ENCODE measurements at regions not wholly inside any gene's neighbourhood (a gene's known extent, or its start where the extent isn't known, plus 50 kb on each side); places are given as distances from the start of the nearest gene placed in this dataset.
"Not testable (repeated sequence)": the region's sequence is repeated elsewhere in the genome, so short reads cannot be mapped to it uniquely, and the experiment has no call there.

DNA sequence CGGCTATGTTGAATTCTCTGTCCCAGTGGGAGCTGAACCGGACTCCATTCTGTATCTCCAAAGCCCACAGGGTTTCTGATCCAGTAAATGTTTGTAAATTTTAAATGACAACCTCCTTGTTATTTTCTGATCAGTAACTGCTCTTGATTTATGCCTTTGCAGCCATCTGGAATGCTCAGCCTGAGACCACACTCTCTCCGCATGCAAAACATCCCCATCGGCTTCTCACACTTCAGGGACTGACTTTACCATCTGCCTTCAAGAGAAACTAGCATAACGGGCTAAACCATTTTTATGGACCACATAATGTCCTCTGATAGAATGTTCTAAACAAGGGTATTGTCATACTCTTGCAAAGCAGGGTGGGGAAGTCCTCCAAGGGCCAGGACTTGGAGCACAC lies 94.5 kb upstream of the FOXQ1 start:
- in situ Hi-C loops (cut with MboI; ENCODE audit: low pct_unique_long_range_greater_than_20kb, low sequenced_read_pairs, unreplicated experiment) = no loop called here
- TF ChIP-seq, protein P1, sequence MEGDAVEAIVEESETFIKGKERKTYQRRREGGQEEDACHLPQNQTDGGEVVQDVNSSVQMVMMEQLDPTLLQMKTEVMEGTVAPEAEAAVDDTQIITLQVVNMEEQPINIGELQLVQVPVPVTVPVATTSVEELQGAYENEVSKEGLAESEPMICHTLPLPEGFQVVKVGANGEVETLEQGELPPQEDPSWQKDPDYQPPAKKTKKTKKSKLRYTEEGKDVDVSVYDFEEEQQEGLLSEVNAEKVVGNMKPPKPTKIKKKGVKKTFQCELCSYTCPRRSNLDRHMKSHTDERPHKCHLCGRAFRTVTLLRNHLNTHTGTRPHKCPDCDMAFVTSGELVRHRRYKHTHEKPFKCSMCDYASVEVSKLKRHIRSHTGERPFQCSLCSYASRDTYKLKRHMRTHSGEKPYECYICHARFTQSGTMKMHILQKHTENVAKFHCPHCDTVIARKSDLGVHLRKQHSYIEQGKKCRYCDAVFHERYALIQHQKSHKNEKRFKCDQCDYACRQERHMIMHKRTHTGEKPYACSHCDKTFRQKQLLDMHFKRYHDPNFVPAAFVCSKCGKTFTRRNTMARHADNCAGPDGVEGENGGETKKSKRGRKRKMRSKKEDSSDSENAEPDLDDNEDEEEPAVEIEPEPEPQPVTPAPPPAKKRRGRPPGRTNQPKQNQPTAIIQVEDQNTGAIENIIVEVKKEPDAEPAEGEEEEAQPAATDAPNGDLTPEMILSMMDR (IDR thresholded peaks at IDR 0.05; ENCODE audit: extremely low read depth, insufficient read depth, missing control alignments) = no peak
- DNase-seq (ENCODE audit: low spot score) = no peak

DNA sequence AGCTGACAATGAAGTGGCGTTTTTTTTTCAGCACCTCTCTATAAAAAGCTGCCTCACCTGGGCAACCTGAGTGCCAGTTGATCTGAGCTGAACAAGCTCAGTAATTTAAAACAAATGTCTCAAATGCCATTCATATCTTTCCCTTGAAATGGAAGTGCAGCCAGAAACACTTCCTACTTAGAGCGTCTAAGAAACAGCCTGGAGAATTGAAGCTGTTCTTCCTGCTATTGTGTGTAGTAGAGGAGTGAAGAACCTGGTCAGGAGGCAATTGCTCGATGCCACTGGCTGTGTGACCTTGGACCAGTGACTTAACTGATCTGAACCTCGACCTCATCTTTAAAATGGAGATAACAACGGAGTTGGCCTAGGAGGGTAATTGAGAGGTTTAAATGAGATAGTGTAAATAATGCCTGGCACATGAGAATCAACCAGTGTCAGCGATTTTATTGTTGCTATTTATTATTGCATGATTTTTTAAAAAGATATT lies 95.4 kb upstream of the FOXQ1 start:
- in situ Hi-C loops (cut with MboI; ENCODE audit: low pct_unique_long_range_greater_than_20kb, low sequenced_read_pairs, unreplicated experiment) = no loop called here
- TF ChIP-seq, protein P1 (IDR thresholded peaks at IDR 0.05; ENCODE audit: extremely low read depth, insufficient read depth, missing control alignments) = no peak
- DNase-seq (ENCODE audit: low spot score) = no peak

DNA sequence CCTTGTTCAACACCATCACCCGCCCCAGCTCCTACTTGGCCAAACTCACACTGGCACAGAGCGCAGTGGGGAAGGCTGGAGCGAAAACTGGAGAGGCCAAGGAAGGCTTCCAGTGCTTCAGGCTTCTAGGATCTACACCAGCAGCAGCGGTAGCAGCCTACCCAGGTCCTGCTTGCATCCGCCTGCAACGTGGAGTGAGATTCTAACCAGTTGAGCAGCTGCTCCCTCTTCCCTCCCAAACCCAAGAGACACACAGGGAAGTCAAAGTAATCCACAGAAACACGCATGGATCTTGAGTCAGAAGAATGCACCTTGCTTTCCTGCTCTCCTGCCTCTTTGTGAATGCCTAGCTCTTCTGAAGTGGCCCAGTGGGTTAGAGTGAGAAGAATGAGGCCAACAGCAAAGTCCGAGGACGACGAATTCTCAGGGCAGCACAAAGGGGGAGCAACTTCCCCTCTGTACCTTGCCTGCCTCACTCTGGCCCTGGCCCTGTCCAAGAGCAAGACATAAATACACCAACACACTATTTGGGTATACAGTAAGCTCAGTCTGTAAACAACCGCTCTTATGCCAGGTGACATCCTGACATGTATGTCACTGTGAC lies 95.9 kb upstream of the FOXQ1 start:
- TF ChIP-seq, protein P1 (IDR thresholded peaks at IDR 0.05; ENCODE audit: extremely low read depth, insufficient read depth, missing control alignments) = no peak
- DNase-seq (ENCODE audit: low spot score) = no peak
- in situ Hi-C loops (cut with MboI; ENCODE audit: low pct_unique_long_range_greater_than_20kb, low sequenced_read_pairs, unreplicated experiment) = no loop called here

DNA sequence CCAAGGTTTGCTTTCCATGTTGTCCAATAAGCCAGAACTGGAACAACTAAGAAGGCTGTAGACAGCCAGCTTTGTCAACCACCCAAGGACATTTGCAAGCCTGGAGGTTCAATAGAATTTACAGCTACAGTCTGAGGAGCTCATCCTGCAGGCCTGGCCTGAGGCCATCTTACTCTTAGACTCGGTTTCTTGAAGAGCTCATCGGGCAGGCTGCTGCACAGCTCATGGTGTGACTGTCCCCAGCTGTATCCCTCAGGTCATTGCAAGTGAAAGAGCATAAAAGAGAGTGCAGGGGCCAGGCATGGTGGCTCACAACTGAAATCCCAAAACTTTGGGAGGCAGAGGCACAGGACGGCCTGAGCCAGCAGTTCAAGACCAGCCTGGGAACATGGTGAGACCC lies 96.9 kb upstream of the FOXQ1 start:
- in situ Hi-C loops (cut with MboI; ENCODE audit: low pct_unique_long_range_greater_than_20kb, low sequenced_read_pairs, unreplicated experiment) = no loop called here
- TF ChIP-seq, protein P1 (IDR thresholded peaks at IDR 0.05; ENCODE audit: extremely low read depth, insufficient read depth, missing control alignments) = no peak
- no peak for DNase-seq (ENCODE audit: low spot score)

DNA sequence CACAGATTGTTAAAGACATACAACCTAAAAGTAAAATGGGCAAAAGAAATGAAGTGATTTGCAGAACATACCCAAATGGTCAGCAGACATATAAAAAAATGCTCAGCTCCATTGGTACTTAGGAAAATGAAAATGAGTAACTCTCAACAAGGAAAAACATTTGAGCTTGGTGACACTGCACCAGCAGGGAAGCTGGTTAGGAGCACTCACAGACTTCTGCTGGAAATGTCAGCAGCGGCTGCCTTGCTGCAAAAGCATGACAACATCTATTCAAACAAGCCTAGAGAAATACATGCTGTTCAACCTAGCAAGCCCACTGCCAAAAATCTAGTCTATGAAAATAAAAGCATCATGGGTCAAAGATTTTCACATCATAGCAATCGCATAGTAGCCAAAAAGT lies 99.0 kb upstream of the FOXQ1 start:
- TF ChIP-seq, protein P1 (IDR thresholded peaks at IDR 0.05; ENCODE audit: extremely low read depth, insufficient read depth, missing control alignments) = no peak

DNA sequence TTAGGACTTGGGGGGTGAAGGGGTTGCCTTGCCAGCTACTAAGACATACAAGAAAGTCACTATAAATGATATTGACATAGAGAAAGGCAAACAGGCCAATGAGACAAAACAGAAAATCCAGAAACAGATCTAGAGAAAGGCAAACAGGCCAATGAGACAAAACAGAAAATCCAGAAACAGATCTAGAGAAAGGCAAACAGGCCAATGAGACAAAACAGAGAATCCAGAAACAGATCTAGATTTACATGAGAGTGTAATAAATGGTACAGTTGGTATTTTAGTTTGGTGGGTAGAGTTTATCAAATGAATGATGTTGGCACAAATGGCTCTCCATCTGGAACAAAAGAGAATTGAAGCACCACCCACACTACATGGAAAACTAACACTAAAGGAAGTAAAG lies 99.8 kb upstream of the FOXQ1 start:
- in situ Hi-C loops (cut with MboI; ENCODE audit: low pct_unique_long_range_greater_than_20kb, low sequenced_read_pairs, unreplicated experiment); DNase-seq (ENCODE audit: low spot score): not testable (repeated sequence)

More for the DNA sequence above, 99.0 kb upstream of the FOXQ1 start:
- no peak for DNase-seq (ENCODE audit: low spot score)
- in situ Hi-C loops (cut with MboI; ENCODE audit: low pct_unique_long_range_greater_than_20kb, low sequenced_read_pairs, unreplicated experiment) = no loop called here

DNA sequence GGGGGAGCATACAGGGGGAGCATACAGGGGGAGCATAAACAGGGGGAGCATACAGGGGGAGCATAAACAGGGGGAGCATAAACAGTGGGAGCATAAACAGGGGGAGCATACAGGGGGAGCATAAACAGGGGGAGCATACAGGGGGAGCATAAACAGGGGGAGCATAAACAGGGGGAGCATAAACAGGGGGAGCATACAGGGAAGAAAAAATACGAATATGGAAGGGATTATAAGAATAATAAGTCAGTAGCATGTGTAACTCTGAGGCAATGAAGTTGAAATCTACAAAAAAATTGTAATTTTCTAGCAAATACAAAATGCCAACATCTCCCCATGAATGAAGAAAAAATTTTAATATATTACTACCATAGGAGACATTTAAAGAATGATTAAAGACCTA lies 101.3 kb upstream of the FOXQ1 start:
- DNase-seq (ENCODE audit: low spot score); in situ Hi-C loops (cut with MboI; ENCODE audit: low pct_unique_long_range_greater_than_20kb, low sequenced_read_pairs, unreplicated experiment): not testable (repeated sequence)

DNA sequence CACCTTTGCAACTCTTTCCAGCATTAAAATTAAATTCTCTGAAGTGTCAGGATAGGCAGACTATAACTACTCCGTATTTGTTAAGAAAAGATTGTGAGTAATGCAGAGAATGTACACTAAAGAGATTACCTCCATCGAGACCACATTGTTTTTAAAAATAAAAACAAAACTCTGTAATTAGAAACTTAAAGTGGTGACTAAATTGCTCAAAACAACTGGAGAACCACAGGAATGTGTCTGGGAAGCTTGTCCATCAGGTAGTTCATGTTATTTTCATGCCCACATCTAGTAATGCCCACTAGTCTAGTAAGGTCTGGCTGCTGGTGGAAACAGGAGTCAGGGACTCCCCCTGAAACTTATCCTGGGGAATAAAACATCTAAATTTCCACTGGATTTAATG lies 103.0 kb upstream of the FOXQ1 start:
- in situ Hi-C loops (cut with MboI; ENCODE audit: low pct_unique_long_range_greater_than_20kb, low sequenced_read_pairs, unreplicated experiment) = no loop called here
- TF ChIP-seq, protein P1 (IDR thresholded peaks at IDR 0.05; ENCODE audit: extremely low read depth, insufficient read depth, missing control alignments) = no peak
- DNase-seq (ENCODE audit: low spot score) = no peak
